Eye (tissue), 1 donor: ENCODE measurements at regions not wholly inside any gene's neighbourhood (a gene's known extent, or its start where the extent isn't known, plus 50 kb on each side); places are given as distances from the start of the nearest gene placed in this dataset.
"Not testable (repeated sequence)": the region's sequence is repeated elsewhere in the genome, so short reads cannot be mapped to it uniquely, and the experiment has no call there.

Experiments
- DNase-seq: peaks from one replicate; pipeline ENCODE4 v3.0.0-alpha.2; 2015

DNA sequence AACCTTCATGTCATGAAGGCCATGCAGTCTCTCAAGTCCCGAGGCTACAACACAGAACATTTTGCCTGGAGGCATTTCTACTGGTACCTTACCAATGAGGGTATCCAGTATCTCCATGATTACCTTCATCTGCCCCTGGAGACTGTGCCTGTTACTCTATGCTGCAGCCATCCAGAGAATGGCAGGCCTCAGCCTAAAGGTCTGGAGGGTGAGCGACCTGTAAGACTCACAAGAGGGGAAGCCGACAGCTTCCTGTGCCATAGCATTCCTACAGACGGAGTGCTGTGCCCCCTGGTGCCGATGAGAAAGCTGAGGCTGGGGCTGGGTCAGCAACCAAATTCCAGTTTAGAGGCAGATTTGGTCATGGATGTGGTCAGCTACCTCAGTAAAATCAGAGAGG, 51.3 kb upstream of the CADPS start:
- no peak for DNase-seq

DNA sequence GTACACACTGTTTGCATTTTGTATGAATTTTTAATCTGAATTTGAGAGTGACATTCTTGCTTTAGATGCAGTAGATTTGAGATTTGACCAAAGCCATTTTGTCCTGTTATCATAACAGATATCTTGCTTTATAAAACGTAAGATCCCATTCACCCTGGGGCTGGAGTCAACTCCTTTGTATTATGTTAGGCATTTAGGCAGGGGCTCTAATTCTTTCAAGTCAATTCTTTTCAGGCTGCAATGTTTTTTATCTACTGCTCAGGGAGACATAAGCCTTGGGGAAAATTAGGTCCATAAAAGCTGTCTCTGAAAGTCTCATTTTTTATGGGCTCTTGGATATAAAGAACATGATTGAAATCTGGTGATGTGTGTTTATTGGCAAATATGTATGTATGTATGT, 53.0 kb upstream of the CADPS start:
- no peak for DNase-seq

DNA sequence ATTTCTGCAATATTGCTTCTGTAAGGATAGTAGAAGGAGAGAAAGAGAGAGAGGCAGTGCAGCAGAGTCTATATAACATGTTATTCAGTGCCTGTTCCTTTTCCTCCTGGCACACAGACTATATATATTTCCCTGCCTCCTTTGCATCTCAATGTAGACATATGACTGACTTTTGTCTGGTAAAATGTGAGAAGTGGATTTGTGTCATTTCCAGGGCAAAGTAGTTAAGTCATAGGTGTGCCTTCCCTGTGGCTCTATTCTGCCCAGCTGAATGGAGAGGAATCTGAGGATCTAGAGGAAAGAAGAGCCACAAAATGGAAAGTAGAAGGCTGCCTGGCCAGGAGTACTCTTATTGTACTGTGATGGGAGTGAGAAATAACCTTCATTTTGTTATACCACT, 54.6 kb upstream of the CADPS start:
- no peak for DNase-seq

DNA sequence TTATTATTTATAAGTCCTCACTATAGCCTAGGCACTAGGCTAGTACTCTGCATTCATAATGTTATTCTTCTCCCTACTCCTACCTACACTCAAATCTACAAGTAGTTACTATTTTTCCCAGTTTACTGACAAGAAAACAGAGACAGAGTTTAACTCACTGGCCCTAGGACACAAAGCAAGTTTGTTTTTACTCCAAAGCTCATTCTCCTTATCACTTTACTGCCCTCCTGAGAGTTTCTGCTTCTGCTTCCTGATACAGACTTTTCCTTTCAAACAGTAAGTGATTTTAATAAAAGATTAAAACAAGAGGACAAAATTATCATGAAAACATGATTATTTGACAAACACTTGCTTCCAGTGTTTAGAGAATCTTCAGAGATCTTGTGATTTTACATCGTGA, 60.6 kb upstream of the CADPS start:
- DNase-seq: no peak

DNA sequence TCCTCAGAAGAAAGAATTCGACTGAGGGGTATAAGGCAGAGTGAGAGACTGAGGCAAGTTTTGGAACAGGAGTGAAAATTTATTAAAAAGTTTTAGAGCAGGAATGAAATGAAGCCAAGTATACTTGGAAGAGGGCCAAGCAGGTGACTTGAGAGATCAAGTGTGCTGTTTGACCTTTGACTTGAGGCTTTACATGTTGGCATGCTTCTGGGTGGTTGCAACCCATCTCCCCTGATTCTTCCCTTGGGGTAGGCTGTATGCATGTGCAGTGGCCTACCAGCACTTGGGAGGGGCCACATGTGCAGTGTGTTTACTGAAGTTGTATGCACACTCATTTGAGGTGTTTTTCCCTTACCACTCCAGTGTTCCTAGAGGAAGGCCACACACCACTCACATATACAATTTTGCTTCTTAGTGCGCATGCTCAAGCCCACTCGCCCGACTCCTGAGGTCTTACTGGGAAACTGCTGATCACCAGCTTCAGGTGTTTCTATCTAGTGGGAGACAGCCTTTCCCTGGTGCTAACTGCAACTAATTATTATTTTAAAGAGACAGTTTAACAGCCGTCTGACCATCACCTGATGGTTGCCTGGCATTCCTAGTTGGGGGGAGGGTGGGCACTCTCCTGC, 61.5 kb upstream of the CADPS start:
- DNase-seq: no peak

DNA sequence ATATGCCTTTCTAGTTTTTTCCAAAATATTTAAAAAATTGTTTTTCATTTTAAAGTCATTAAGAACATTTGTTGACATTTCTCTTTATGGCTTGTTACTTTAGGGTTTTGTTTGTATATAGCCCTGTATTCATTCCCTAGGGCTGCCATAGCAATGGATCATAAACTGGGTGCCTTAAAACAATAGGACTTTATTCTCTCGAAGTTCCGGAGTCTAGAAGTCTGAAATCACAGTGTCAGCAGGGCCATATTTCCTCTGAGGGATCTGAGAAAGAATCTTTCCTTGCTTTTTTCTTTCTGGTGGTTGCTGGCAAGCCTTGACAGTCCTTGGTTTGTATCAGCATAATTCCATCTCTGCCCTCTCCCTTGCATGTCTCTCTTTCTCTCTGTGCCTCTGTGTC, 63.4 kb upstream of the CADPS start:
- DNase-seq: no peak

DNA sequence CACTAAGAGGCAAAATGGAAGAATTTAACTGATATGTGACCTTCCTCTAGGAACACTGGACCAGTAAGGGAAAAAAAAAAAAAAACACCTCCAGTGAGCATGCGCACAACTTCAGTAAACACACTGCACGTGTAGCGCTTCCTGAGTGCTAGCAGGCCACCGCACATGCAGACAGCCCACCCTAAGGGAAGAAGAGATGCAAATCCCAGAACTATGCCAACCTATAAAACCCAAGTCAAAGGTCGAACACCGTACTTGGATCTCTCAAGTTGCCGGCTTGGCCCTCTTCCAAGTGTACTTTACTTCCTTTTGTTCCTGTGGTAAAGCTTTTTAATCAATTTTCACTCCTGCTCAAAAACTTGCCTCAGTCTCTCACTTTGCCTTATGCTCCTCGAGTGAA, 64.5 kb upstream of the CADPS start:
- DNase-seq: no peak

DNA sequence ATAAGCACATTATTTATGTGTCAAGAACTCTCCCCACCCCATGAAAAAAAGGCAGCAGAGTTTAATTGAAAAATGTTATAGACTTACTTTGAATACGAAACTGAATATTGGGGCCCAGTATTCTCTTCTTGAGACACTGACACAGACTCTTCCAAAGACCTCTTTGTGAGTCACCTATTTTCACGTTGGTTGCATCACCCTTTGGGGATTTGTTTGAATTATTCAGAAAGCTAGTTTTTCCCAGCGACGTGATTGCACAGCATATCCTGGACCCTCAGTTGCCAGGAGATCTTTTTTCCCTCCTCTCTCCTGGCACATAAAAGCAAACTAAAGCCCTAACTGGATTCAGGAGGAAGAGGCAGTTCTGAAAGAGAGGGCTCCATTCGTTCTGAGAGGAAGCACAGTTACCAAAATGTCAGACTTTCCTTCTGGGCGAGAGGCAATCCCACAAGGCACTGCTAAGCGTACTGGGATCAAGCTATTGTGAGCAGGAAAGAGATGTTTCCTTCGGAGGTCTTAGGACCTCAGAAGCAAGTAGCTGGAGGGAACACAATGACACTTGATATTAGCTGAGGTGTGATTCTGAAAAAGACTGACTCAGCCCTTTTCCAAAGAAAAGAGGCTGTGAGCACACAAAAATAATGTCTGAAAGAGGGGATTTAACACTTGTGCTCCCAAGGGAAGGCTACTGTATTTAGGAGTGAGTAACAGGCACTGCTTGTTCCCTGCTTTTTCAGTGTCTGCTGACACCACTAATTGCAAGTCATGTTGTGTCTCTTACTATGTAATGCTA, 65.8 kb upstream of the CADPS start:
- DNase-seq: peak; percentile 28

DNA sequence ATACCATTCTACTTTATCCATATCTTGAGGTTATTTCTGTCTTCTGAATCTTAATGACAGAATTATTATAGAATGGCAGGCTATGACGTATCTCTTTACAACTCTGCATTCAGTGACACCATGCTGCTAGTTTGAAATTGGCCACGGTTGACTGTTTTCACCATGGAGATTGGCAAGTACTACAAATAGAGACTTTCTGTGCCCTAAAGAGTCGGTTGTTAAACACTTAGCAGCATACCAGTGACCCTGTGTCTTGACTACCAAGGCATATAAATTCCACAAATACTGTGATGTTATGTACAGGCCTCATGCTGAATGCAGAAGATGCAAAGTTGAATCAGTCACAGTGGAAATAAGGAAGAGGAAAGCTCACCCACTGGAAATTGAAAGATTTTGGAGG, 67.0 kb upstream of the CADPS start:
- DNase-seq: peak; percentile 27

DNA sequence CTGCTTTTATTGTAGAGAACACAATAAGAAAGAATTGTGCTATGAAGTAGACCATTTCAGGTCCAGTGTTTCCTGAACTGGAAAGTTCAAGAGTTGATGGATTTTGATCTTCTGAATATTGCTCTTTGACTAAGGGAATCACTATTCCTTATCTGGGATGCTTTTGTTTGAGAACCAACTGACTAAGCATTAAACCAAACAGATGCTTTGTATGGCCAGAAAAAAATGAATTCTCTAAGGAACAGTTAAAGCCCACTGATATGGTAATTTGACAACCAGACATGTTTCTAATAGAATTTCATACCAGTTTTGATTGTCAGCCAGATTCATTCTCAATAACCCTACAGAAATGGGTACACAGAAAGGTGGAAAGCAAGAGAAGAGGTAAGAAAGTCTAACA, 67.5 kb upstream of the CADPS start:
- DNase-seq: no peak

DNA sequence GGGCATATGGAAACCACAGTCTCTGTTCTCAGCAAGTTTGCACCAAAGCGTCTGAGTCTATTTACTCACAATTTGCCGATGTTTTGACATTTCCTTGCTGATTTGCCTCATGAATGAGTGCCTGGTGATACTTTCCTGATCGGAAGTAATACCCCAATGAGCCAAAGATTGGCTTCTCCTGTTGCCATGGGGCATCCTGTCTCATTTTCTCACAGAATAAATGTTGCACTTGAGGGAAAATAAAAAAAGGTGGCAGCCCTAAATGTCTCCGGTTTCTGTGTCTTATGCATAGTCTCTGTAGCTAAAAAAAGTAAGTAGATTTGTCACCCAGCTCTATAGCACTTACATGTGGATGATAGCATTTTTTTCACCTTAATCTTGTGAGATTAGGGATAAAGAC, 73.7 kb upstream of the CADPS start:
- no peak for DNase-seq

DNA sequence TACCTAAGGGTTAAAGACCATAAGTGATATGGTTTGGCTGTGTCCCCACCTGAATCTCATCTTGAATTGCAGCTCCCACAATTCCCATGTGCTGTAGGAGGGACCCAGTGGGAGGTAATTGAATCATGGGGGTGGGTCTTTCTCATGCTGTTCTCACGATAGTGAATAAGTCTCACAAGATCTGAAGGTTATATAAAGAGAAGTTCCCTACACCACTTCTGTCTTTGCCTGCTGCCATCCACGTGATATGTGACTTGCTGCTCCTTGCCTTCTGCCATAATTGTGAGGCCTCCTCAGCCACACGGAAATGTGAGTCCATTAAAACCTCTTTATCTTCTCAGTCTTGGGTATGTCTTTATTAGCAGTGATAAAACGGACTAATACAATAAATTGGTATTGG, 75.0 kb upstream of the CADPS start:
- no peak for DNase-seq

DNA sequence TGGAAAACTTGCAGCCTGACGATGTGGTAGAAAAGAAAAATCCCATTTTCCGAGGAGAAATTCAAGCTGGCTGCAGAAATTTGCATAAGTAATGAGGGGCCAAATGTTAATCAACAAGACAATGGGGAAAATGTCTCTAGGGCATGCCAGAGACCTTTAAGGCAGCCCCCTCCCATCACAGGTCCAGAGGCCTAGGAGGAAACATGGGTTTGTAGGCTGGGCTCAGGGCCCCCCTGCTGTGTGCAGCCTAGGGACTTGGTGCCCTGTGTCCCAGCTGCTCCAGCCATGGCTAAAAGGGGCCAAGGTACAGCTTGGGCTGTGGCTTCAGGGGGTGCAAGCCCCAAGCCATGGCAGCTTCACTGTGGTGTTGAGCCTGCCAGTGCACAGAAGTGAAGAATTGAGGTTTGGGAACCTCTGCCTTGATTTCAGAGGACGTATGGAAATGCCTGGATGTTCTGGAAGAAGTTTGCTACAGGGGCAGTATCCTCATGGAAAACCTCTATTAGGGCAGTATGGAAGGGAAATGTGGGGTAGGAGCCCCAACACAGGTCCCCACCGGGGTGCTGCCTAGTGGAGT, 75.9 kb upstream of the CADPS start:
- DNase-seq: no peak

DNA sequence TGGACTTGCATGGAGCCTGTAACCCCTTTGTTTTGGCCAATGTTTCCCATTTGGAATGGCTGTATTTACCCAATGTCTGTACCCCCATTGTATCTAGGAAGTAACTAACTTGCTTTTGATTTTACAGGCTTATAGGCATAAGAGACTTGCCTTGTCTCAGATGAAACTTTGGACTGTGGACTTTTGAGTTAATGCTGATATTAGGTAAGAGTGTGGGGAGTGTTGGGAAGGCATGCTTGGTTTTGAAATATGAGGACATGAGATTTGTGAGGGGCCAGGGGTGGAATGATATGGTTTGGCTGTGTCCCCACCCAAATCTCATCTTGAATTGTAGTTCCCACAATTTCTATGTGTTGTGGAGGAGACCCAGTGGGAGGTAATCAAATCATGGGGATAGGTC, 76.7 kb upstream of the CADPS start:
- not testable (repeated sequence) for DNase-seq

DNA sequence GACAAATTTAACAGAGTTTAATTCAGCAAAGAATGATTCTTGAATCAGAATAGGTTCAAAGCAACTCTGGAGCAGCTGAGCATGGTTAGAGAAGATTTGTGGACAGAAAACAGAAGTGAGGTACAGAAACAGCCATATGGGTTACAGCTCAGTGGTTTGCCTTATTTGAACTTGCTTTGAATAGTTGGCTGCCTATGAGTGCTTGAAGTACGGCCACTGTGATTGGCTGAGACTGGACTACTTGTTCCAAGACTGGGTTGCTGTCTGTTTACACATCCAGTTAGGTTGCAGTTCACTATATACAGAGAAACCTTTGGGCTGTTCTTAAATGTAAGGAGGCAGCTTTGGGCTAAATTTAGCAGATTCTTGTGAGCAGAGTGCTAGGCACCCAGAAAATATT, 79.4 kb upstream of the CADPS start:
- DNase-seq: no peak

DNA sequence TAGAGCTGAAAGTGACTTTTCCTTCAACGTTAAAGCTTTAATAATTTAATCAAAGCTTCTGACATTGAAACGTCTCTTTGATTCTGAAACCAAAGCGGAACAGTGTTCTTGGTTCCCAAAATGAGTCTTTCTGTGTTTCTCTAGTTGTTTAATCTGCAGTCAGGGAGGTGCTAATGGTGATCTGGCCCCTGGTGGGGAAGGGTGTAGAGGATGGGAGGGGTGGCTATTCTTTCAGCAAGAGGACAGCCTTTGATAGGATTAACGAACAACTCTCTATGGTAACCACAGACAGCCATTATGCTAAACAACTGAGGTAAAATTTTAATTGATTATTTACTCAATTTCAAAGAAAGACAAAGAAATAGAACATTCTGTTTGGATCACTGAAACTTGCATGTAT, 79.9 kb upstream of the CADPS start:
- no peak for DNase-seq

DNA sequence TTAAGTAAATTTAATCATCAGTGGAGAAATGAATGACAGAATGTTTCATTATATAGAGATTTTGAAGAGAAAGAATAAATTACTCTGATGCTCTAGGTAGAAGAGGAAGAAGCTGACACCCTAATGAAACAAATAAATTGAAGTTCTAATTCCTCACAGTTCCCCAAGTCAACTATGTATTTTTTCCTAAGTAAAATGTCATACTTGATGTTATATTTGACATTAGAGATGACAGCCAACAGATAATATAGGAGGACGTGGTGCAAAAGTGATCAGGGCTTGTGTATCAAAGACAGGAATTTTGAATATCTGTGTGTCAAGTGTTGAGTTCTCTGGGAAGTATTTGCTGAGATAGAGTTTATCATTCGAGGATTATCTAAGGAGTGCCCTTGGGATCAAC, 81.2 kb upstream of the CADPS start:
- no peak for DNase-seq

DNA sequence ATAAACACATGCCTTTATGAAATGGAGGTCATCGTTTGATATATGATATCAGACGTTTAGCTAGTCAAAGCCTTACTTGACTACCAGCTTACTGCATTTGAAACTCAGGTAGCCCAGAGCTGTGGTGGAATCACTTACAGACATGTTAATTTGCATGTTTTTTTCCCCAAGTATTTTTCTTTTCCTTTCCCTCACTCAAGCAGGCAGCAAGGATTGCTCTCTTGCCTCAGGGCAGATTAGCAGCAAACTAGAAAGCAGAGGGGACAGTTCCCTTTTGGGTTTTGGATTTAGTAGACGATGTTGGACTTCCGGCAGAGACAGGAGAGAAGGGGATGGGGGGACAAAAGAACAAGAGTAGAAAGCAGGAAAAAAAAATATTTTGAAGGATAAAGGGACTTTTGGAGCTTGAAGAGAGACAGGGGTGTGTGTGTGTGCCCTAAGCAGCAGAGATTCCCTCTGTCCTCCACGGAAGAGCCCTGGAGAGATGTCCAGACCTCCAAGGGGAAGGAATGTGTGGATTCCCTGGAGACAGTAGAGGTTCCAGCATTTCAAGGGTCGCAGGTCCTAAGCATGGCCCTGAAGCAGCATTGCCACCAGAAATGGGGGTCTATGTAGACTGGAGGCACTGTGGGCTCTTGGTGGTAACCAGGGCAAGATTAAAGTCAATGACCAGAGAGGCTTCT, 86.8 kb upstream of the CADPS start:
- DNase-seq: no peak

DNA sequence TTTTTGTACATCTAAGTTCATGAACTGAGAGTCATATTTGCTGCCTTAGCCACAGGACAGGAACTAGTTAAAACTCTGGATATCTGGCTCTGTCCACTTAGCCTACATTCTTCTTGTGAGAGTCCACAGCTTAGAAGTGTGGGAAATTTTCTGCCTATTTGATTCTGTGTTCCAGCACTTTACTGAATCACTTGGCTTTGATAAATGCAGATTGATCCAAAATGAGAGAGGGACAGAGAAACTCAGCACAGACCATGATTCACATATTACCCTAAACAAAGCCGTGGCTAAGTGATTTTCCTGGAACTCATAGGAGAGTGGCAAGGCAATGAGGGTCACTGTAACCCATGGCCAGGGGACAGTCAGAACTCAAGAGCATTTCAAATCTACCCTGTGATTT, 87.5 kb upstream of the CADPS start:
- peak; percentile 19 for DNase-seq

DNA sequence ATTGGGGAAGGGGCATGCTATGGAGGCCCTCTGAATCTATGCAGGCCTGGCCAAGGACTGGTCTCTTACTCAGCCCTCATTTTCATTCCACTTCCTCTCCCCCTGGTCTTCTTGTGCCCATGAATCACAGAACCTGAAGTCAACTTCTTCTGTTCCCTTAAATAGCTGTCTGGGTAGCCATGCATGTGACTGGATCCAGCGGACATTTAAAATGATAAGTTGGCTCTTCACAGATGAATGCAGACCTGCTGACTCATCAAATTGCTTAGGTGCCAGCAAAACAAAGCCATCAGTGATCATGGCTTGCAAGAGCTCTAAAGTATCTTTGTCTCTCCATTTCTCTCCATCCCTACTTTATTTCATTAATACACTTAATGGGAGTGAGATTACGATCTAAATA, 90.1 kb upstream of the CADPS start:
- peak; percentile 41 for DNase-seq

DNA sequence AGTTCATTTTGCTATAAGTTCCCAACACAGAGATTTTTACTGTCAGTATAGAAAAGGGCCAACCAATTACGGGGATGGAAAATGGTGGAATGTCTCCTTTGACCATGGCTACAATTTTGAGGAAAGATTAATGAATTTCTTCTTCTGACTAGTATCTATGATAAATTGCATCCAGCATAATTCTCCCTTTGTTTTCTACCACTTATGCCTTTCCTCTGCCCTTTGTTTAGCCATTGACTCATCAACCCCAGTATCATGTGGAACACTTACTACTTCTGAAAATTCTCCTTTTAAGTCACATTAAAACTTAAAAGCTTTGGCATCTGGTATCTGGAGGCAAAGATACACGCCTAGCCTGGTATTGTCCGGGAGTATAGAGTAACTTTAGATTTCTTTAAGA, 92.9 kb upstream of the CADPS start:
- no peak for DNase-seq

DNA sequence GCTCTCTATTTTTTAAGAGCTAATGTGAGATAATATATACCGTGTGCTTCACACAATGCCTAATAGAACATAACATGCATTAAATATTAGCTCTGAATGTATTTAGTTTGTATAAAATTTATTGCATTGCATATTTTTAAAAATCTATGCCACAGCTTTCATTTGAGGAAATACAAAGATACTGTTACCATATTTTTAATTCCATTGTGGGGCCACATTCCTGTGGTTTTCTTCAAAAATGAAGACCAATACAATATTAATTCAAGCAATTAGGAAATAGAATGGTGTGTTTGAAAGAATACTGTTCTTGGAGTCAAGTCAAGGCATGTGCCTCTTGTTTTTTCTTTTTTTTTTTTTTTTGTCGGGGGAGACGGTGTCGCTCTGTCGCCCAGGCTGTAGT, 95.4 kb upstream of the CADPS start:
- DNase-seq: no peak

DNA sequence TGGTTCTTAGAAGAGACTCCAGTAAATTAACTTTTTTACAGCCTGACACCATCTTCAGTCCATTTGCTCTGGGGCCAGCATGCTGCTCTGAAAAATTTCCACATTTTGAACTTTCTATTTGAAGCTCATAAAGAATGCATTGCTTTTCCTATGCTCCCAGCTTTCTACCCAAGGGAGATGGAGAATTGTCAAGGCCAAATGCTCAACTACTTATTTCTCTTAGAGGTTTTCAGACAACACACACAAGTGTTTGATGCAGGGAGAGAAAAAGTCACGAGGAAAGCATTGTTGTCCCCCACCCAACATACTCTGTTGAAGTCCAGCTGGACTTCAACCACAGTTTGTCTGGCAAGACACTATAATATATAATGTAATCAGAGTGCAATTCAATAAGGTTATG, 100.3 kb upstream of the CADPS start:
- no peak for DNase-seq

DNA sequence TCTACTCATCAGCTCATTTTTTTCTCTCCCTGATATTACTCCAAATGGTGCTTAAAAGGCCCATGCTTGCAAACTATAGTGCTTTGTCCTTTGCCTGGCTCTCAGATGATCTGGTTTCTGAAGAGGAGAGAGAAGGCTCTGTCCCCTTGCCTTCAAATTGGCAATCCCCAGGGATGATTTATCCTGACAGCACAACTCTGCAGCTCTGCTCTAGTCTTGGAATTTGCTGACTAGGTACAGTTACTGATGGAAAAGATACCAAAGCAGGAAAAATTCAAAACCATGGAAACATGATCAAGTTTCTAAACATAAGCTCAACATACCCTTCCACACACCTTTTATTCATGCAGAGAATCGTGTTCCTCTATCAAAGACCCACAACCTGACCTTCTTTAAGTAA, 106.7 kb upstream of the CADPS start:
- DNase-seq: no peak
